Neural progenitor cell (in vitro differentiated cells): ENCODE measurements at regions not wholly inside any gene's neighbourhood (a gene's known extent, or its start where the extent isn't known, plus 50 kb on each side); places are given as distances from the start of the nearest gene placed in this dataset.

Experiments
- CTCF ChIP-seq: fragments of 200-600 bp; sonication (generic); IDR thresholded peaks from 2 replicates; pipeline ENCODE4 v1.5.1; 2017; ENCODE audit warnings: antibody characterized with exemption, mild to moderate bottlenecking
- EZH2 ChIP-seq: fragments of 200-600 bp; sonication (generic); IDR thresholded peaks from 2 replicates; pipeline ENCODE4 v1.6.1; 2017; ENCODE audit warnings: antibody characterized with exemption, mild to moderate bottlenecking, moderate library complexity

- TF ChIP-seq CTCF (no peak), EZH2 (no peak)
These were observed 172.2 kb upstream of the CENPW start for GRCh38 chr6:126167726-126168125.
